Esophagus muscularis mucosa (tissue), 4 donors: ENCODE measurements at regions not wholly inside any gene's neighbourhood (a gene's known extent, or its start where the extent isn't known, plus 50 kb on each side); places are given as distances from the start of the nearest gene placed in this dataset.

Experiments
- CTCF ChIP-seq, 3 experiments: fragments of 200-600 bp in 2 of 3; fragments of 450-650 bp in 1 of 3; sonication (generic) in 2 of 3; IDR thresholded peaks; one replicate each; pipeline ENCODE4 v1.5.1; 2017 to 2019; ENCODE audit warnings: antibody characterized with exemption in 3 of 3, mild to moderate bottlenecking in 2 of 3, moderate library complexity in 1 of 3
- EP300 ChIP-seq: sonication (generic); formaldehyde crosslinking; IDR thresholded peaks from one replicate; pipeline ENCODE4 v1.6.1; 2017; ENCODE audit warnings: antibody characterized with exemption
- POLR2A ChIP-seq: fragments of 450-650 bp; IDR thresholded peaks from one replicate; pipeline ENCODE4 v1.6.1; 2017; ENCODE audit warnings: antibody characterized with exemption, moderate library complexity, mild to moderate bottlenecking, low read depth
- POLR2AphosphoS5 ChIP-seq, 2 donors: sonication (generic); formaldehyde crosslinking; IDR thresholded peaks; one replicate each; pipeline ENCODE4 v1.6.1; 2017; ENCODE audit warnings: antibody characterized with exemption in 2 of 2

GRCh38 chr1:72946903-72947499 lies 664.7 kb upstream of the NEGR1 start:
- TF ChIP-seq POLR2A (no peak), CTCF (IDR thresholded peaks at IDR 0.05) (no peak), EP300 (no peak), POLR2AphosphoS5 (IDR thresholded peaks at IDR 0.05) (no peak)
